PFSK-1 (cell line): ENCODE measurements at regions not wholly inside any gene's neighbourhood (a gene's known extent, or its start where the extent isn't known, plus 50 kb on each side); places are given as distances from the start of the nearest gene placed in this dataset.

Experiments
- FOXP2 ChIP-seq: optimal IDR thresholded peaks from 2 replicates; pipeline ENCODE3; 2011; ENCODE audit warnings: borderline replicate concordance, control low read depth, inconsistent platforms; ENCODE audit not compliant: insufficient read depth; ENCODE audit errors: extremely low read length, extremely low read depth
- POLR2AphosphoS5 ChIP-seq: IDR thresholded peaks from 2 replicates; pipeline ENCODE4 v1.6.1; 2012; ENCODE audit warnings: low read depth, mild to moderate bottlenecking, control low read depth, low read length, moderate library complexity
- REST ChIP-seq, 2 experiments: IDR thresholded peaks; 2 replicates each; pipeline versions ENCODE4 v1.6.1 to v1.8.0; 2011 to 2012; ENCODE audit warnings: low read depth in 2 of 2, low read length in 2 of 2, control low read depth in 1 of 2, inconsistent platforms in 1 of 2, mild to moderate bottlenecking in 1 of 2, moderate library complexity in 1 of 2; ENCODE audit not compliant: insufficient read depth in 1 of 2
- SIN3A ChIP-seq: IDR thresholded peaks from 2 replicates; pipeline ENCODE4 v1.6.1; 2012; ENCODE audit warnings: mild to moderate bottlenecking, low read length, moderate library complexity, borderline replicate concordance; ENCODE audit not compliant: insufficient read depth
- TAF1 ChIP-seq: IDR thresholded peaks from 2 replicates; pipeline ENCODE4 v1.6.1; 2012; ENCODE audit warnings: low read length, control low read depth, borderline replicate concordance; ENCODE audit not compliant: insufficient read depth

- TF ChIP-seq POLR2AphosphoS5, result no peak
- TF ChIP-seq REST (IDR thresholded peaks at IDR 0.05; ENCODE audit: insufficient read depth in 1 of 2, low read depth in 2 of 2, low read length in 2 of 2), result no peak
- no peak for TF ChIP-seq FOXP2
- no peak for TF ChIP-seq TAF1
- TF ChIP-seq SIN3A, result no peak
These were observed 51.0 kb upstream of the GORAB start for GRCh38 chr1:170481000-170481399.
